ENCODE measurements at regions not wholly inside any gene's neighbourhood (a gene's known extent, or its start where the extent isn't known, plus 50 kb on each side); places are given as distances from the start of the nearest gene placed in this dataset.

DNA sequence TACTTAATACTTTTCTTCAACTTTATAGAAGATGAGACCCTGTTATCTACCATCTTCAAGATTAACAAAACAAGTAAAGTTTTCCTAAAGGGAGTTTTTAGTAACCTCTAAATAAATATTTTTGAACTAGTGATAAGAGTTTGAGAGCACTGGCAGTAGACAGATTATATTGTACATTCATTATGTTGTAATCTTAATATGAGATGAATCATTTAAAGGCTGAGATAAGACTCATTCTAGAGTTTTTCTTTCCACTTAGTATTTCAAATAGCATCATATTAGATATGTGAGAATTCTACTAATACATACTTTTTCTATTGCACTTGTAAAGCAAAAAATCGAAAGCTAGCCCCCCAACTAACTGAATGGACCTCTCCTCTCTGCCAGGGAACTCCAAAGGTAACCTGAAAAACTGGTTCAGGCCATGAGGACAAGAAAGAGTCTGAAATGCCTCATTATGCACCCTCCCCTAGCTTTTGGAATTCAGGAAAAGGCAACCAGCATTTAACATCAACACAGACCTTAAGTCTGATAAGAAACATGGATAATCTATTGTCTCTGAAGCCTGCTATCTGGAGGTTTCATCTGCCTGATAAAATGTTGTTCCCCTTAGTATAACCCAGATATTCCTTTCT is 875.4 kb upstream of the SLC10A2 start:
- no peaks in the 10 kb centered on the region for H3K4me1 ChIP-seq (ENCODE audit: control insufficient read depth, extremely low read depth, insufficient read depth, low read length)
- H3K9me3 ChIP-seq (ENCODE audit: control insufficient read depth, insufficient read depth, low read depth, low read length), result no peaks in the 10 kb centered on the region
- H3K4me3 ChIP-seq (replicated peaks in 1 of 4; ENCODE audit: control extremely low read depth in 1 of 4, insufficient read depth in 1 of 4, low read depth in 3 of 4, low read length in 4 of 4), result no peak overlapping the region
- no peak overlapping the region for H2AFZ ChIP-seq (ENCODE audit: low read length)
- no peaks in the 10 kb centered on the region for H3K79me2 ChIP-seq (ENCODE audit: control insufficient read depth, insufficient read depth, low read length)
- H3K9ac ChIP-seq (ENCODE audit: insufficient read depth, low read length), result no peak overlapping the region
- no peak overlapping the region for H3K27ac ChIP-seq (ENCODE audit: insufficient read depth, low read length)
- no peak for TF ChIP-seq EZH2 (IDR thresholded peaks at IDR 0.05; ENCODE audit: low read length, missing control alignments)
- TF ChIP-seq, protein P1, sequence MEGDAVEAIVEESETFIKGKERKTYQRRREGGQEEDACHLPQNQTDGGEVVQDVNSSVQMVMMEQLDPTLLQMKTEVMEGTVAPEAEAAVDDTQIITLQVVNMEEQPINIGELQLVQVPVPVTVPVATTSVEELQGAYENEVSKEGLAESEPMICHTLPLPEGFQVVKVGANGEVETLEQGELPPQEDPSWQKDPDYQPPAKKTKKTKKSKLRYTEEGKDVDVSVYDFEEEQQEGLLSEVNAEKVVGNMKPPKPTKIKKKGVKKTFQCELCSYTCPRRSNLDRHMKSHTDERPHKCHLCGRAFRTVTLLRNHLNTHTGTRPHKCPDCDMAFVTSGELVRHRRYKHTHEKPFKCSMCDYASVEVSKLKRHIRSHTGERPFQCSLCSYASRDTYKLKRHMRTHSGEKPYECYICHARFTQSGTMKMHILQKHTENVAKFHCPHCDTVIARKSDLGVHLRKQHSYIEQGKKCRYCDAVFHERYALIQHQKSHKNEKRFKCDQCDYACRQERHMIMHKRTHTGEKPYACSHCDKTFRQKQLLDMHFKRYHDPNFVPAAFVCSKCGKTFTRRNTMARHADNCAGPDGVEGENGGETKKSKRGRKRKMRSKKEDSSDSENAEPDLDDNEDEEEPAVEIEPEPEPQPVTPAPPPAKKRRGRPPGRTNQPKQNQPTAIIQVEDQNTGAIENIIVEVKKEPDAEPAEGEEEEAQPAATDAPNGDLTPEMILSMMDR (conservative IDR thresholded peaks at IDR 0.05 in 1 of 2, IDR thresholded peaks at IDR 0.05 in 1 of 2; ENCODE audit: low read depth in 1 of 2, low read length in 2 of 2), result no peak
- H3K4me2 ChIP-seq (ENCODE audit: extremely low read depth, insufficient read depth, low read length), result no peak overlapping the region
- no peaks in the 10 kb centered on the region for H3K36me3 ChIP-seq (ENCODE audit: control insufficient read depth, insufficient read depth, low read length)
- H4K20me1 ChIP-seq (ENCODE audit: control insufficient read depth, extremely low read depth, insufficient read depth, low read length), result no peaks in the 10 kb centered on the region
- H3K27me3 ChIP-seq (ENCODE audit: control insufficient read depth, insufficient read depth, low read length), result no peaks in the 10 kb centered on the region
- DNase-seq (ENCODE audit: low read depth in 2 of 2), result peak in 1 of 2 donors; percentile 51

DNA sequence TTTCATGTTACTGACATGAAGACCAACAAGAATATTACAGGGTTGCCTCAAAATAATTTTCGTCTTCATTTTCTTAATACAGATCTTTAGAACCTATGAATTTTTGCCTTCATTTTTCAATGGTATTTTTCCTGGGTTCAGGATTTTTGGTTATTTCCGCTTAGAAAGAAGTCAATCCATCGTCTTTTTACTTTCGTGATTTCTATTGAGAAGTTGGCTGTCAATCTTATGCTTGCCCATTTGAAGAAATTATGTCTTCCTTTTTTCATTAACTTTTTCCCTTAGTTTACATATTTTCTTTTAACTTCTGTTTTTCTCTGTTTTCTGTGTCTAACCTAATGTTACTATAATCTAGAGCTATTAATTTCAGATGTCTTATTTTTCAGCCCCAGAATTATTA is 868.9 kb upstream of the SLC10A2 start:
- H3K4me2 ChIP-seq (ENCODE audit: extremely low read depth, insufficient read depth, low read length), result no peak overlapping the region
- no peak overlapping the region for H3K4me3 ChIP-seq (replicated peaks in 1 of 4; ENCODE audit: control extremely low read depth in 1 of 4, insufficient read depth in 1 of 4, low read depth in 3 of 4, low read length in 4 of 4)
- no peak overlapping the region for H3K9ac ChIP-seq (ENCODE audit: insufficient read depth, low read length)
- no peak for TF ChIP-seq EZH2 (IDR thresholded peaks at IDR 0.05; ENCODE audit: low read length, missing control alignments)
- TF ChIP-seq, protein P1 (conservative IDR thresholded peaks at IDR 0.05 in 1 of 2, IDR thresholded peaks at IDR 0.05 in 1 of 2; ENCODE audit: low read depth in 1 of 2, low read length in 2 of 2), result no peak
- no peaks in the 10 kb centered on the region for H4K20me1 ChIP-seq (ENCODE audit: control insufficient read depth, extremely low read depth, insufficient read depth, low read length)
- H3K27ac ChIP-seq (ENCODE audit: insufficient read depth, low read length), result no peak overlapping the region
- H3K36me3 ChIP-seq (ENCODE audit: control insufficient read depth, insufficient read depth, low read length), result no peaks in the 10 kb centered on the region
- no peak overlapping the region for H2AFZ ChIP-seq (ENCODE audit: low read length)
- H3K4me1 ChIP-seq (ENCODE audit: control insufficient read depth, extremely low read depth, insufficient read depth, low read length), result no peaks in the 10 kb centered on the region
- no peaks in the 10 kb centered on the region for H3K9me3 ChIP-seq (ENCODE audit: control insufficient read depth, insufficient read depth, low read depth, low read length)
- H3K79me2 ChIP-seq (ENCODE audit: control insufficient read depth, insufficient read depth, low read length), result no peaks in the 10 kb centered on the region
- H3K27me3 ChIP-seq (ENCODE audit: control insufficient read depth, insufficient read depth, low read length), result no peaks in the 10 kb centered on the region
- DNase-seq (ENCODE audit: low read depth in 2 of 2), result no peak

DNA sequence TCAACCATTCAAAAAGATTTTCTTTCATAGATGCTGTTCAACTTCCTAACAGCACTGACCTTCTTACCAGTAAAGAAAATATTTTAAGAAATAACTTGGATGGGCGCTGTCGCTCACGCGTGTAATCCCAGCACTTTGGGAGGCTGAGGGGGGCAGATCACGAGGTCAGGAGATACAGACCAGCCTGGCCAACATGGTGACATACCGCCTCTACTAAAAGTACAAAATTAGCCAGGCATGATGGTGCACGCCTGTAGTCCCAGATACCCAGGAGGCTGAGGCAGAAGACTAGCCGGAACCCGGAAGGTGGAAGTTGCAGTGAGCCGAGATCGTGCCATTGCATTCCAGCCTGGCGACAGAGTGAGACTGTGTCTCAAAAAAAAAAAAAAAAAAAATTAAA is 865.7 kb upstream of the SLC10A2 start:
- Histone ChIP-seq H3K9ac (ENCODE audit: insufficient read depth, low read length) (no peak overlapping the region), H3K4me2 (ENCODE audit: extremely low read depth, insufficient read depth, low read length) (no peak overlapping the region), H3K9me3 (ENCODE audit: control insufficient read depth, insufficient read depth, low read depth, low read length) (no peaks in the 10 kb centered on the region), H2AFZ (ENCODE audit: low read length) (no peak overlapping the region), H3K4me3 (replicated peaks in 1 of 4; ENCODE audit: control extremely low read depth in 1 of 4, insufficient read depth in 1 of 4, low read depth in 3 of 4, low read length in 4 of 4) (no peak overlapping the region), H3K36me3 (ENCODE audit: control insufficient read depth, insufficient read depth, low read length) (no peaks in the 10 kb centered on the region), H3K4me1 (ENCODE audit: control insufficient read depth, extremely low read depth, insufficient read depth, low read length) (no peaks in the 10 kb centered on the region), H3K27ac (ENCODE audit: insufficient read depth, low read length) (no peak overlapping the region), H3K79me2 (ENCODE audit: control insufficient read depth, insufficient read depth, low read length) (no peaks in the 10 kb centered on the region), H4K20me1 (ENCODE audit: control insufficient read depth, extremely low read depth, insufficient read depth, low read length) (no peaks in the 10 kb centered on the region), H3K27me3 (ENCODE audit: control insufficient read depth, insufficient read depth, low read length) (no peaks in the 10 kb centered on the region)
- no peak for DNase-seq (ENCODE audit: low read depth in 2 of 2)
- no peak for TF ChIP-seq EZH2 (IDR thresholded peaks at IDR 0.05; ENCODE audit: low read length, missing control alignments)
- TF ChIP-seq, protein P1 (conservative IDR thresholded peaks at IDR 0.05 in 1 of 2, IDR thresholded peaks at IDR 0.05 in 1 of 2; ENCODE audit: low read depth in 1 of 2, low read length in 2 of 2), result no peak
